Suprapubic skin (tissue), 3 donors: ENCODE measurements at regions not wholly inside any gene's neighbourhood (a gene's known extent, or its start where the extent isn't known, plus 50 kb on each side); places are given as distances from the start of the nearest gene placed in this dataset.

Experiments
- POLR2AphosphoS5 ChIP-seq, 3 donors: sonication (generic); formaldehyde crosslinking; IDR thresholded peaks; one replicate each; pipeline ENCODE4 v1.6.1; 2017; ENCODE audit warnings: antibody characterized with exemption in 3 of 3
- TF ChIP-seq, protein P1 (sequence below), 2 donors: fragments of 200-600 bp in 1 of 2; fragments of 450-650 bp in 1 of 2; sonication (generic) in 1 of 2; IDR thresholded peaks; one replicate each; pipeline ENCODE4 v1.5.1; 2016 to 2019; ENCODE audit warnings: antibody characterized with exemption in 2 of 2, mild to moderate bottlenecking in 1 of 2, moderate library complexity in 1 of 2

DNA sequence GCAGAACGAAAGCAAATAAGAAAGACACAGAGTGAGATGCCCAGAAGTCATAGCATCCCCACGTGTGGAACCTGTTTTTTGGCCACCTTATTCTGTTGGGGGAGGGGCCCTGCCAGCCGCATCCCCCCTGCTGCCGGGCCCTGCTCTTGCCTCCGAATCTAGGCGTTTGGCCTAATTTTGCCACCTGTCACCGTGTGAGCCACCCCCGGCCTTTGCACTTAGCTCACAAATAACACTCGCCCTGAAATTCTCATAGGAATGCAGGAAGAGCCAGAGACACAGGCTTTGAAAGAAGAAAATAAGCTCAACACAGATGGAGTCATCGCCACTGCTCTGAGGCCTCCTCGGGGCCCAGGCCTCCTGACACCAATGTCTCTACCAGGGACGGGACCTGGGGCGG is 522.6 kb upstream of the SALL3 start:
- TF ChIP-seq, protein P1, sequence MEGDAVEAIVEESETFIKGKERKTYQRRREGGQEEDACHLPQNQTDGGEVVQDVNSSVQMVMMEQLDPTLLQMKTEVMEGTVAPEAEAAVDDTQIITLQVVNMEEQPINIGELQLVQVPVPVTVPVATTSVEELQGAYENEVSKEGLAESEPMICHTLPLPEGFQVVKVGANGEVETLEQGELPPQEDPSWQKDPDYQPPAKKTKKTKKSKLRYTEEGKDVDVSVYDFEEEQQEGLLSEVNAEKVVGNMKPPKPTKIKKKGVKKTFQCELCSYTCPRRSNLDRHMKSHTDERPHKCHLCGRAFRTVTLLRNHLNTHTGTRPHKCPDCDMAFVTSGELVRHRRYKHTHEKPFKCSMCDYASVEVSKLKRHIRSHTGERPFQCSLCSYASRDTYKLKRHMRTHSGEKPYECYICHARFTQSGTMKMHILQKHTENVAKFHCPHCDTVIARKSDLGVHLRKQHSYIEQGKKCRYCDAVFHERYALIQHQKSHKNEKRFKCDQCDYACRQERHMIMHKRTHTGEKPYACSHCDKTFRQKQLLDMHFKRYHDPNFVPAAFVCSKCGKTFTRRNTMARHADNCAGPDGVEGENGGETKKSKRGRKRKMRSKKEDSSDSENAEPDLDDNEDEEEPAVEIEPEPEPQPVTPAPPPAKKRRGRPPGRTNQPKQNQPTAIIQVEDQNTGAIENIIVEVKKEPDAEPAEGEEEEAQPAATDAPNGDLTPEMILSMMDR (IDR thresholded peaks at IDR 0.05), result no peak
- TF ChIP-seq POLR2AphosphoS5 (IDR thresholded peaks at IDR 0.05), result no peak
